ENCODE measurements at regions not wholly inside any gene's neighbourhood (a gene's known extent, or its start where the extent isn't known, plus 50 kb on each side); places are given as distances from the start of the nearest gene placed in this dataset.

GRCh38 chr5:157993201-157993600, 134.3 kb upstream of the CLINT1 start:
- H3K4me1 ChIP-seq, result peaks cover 0 to 10% (median 6%) of the 10 kb centered on the region in 4 donors
- TF ChIP-seq POLR2AphosphoS5 (IDR thresholded peaks at IDR 0.05), result no peak
- no peak for TF ChIP-seq POLR2A (IDR thresholded peaks at IDR 0.05)
- TF ChIP-seq CTCF (IDR thresholded peaks at IDR 0.05), result no peak
- no peak for TF ChIP-seq EP300 (IDR thresholded peaks at IDR 0.05)
- no peak overlapping the region for H3K27ac ChIP-seq
- H3K36me3 ChIP-seq, result no peaks in the 10 kb centered on the region
- no peaks in the 10 kb centered on the region for H3K9me3 ChIP-seq
- intact Hi-C loops (cut with DNase I; ENCODE audit: low total_unique reads), result loop anchor here (10.0 kb wide), 1 partner anchor 178 kb away; no protein-coding TSS in a partner anchor
- no peaks in the 10 kb centered on the region for H3K27me3 ChIP-seq
- peak in 1 of 2 donors; percentile 26 for DNase-seq
- whole genome bisulfite sequencing, 5 donors, result 82 to 89% (median 83%) methylated on average over 2 of the region's 2 CpGs
- H3K4me3 ChIP-seq, result no peak overlapping the region

GRCh38 chr5:157990583-157991181, 131.7 kb upstream of the CLINT1 start:
- Histone ChIP-seq H3K36me3 (no peaks in the 10 kb centered on the region), H3K4me1 (peaks cover 0 to 10% (median 6%) of the 10 kb centered on the region in 4 donors), H3K9me3 (no peaks in the 10 kb centered on the region), H3K27ac (no peak overlapping the region), H3K4me3 (no peak overlapping the region), H3K27me3 (no peaks in the 10 kb centered on the region)
- no peak for TF ChIP-seq POLR2A (IDR thresholded peaks at IDR 0.05)
- TF ChIP-seq EP300 (IDR thresholded peaks at IDR 0.05), result no peak
- TF ChIP-seq CTCF (IDR thresholded peaks at IDR 0.05), result no peak
- TF ChIP-seq POLR2AphosphoS5 (IDR thresholded peaks at IDR 0.05), result no peak
- 88 to 94% (median 91%) methylated on average over 4 of the region's 4 CpGs for WGBS, 5 donors
- DNase-seq, result no peak
- intact Hi-C loops (cut with DNase I; ENCODE audit: low total_unique reads), result loop anchor here (10.0 kb wide), 1 partner anchor 176 kb away; no protein-coding TSS in a partner anchor

GRCh38 chr5:157989296-157989695, 130.4 kb upstream of the CLINT1 start:
- H3K4me3 ChIP-seq, result no peak overlapping the region
- WGBS, 5 donors, result 82 to 88% (median 85%) methylated on average over 6 of the region's 6 CpGs
- no peaks in the 10 kb centered on the region for H3K36me3 ChIP-seq

GRCh38 chr5:157987259-157987658, 128.3 kb upstream of the CLINT1 start:
- no peaks in the 10 kb centered on the region for H3K36me3 ChIP-seq
- no peak overlapping the region for H3K4me3 ChIP-seq
- H3K9me3 ChIP-seq, result no peaks in the 10 kb centered on the region
- DNase-seq, result no peak
- intact Hi-C loops (cut with DNase I; ENCODE audit: low total_unique reads), result no loop called here
- H3K4me1 ChIP-seq, result peaks cover 0 to 10% (median 0%) of the 10 kb centered on the region in 4 donors
- WGBS, 5 donors, result 89 to 98% (median 96%) methylated on average over 15 of the region's 15 CpGs
- no peaks in the 10 kb centered on the region for H3K27me3 ChIP-seq
- TF ChIP-seq POLR2A (IDR thresholded peaks at IDR 0.05) (no peak), EP300 (IDR thresholded peaks at IDR 0.05) (no peak), POLR2AphosphoS5 (IDR thresholded peaks at IDR 0.05) (no peak), CTCF (IDR thresholded peaks at IDR 0.05) (no peak)
- no peak overlapping the region for H3K27ac ChIP-seq

More at GRCh38 chr5:157989296-157989695, 130.4 kb upstream of the CLINT1 start:
- Histone ChIP-seq H3K9me3 (no peaks in the 10 kb centered on the region), H3K27ac (no peak overlapping the region), H3K27me3 (no peaks in the 10 kb centered on the region), H3K4me1 (peaks cover 0 to 5% (median 2%) of the 10 kb centered on the region in 4 donors)
- no peak for DNase-seq
- intact Hi-C loops (cut with DNase I; ENCODE audit: low total_unique reads), result no loop called here
- TF ChIP-seq POLR2AphosphoS5 (IDR thresholded peaks at IDR 0.05) (no peak), CTCF (IDR thresholded peaks at IDR 0.05) (no peak), POLR2A (IDR thresholded peaks at IDR 0.05) (no peak), EP300 (IDR thresholded peaks at IDR 0.05) (no peak)
